ENCODE measurements at regions not wholly inside any gene's neighbourhood (a gene's known extent, or its start where the extent isn't known, plus 50 kb on each side); places are given as distances from the start of the nearest gene placed in this dataset.

DNA sequence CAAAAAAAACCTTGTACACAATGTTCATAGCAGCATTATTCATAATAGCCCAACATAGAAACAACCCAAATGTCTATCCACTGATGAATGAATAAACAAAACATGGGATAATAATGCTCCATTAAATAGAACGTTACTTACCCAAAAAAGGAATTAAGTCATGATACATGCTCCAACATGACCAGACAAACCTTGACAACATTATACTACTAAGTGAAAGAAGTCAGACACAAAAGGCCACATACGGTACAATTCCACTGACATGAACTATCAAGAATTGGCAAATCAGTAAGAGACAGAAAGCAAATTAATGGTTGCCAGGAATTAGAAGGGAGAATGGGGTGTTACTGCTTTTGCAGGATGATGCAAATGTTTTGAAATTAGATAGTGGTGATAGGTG lies 193.8 kb upstream of the SHISA6 start:
- no peak overlapping the region for H3K4me3 ChIP-seq (ENCODE audit: low read depth, low read length)
- TF ChIP-seq, protein P1, sequence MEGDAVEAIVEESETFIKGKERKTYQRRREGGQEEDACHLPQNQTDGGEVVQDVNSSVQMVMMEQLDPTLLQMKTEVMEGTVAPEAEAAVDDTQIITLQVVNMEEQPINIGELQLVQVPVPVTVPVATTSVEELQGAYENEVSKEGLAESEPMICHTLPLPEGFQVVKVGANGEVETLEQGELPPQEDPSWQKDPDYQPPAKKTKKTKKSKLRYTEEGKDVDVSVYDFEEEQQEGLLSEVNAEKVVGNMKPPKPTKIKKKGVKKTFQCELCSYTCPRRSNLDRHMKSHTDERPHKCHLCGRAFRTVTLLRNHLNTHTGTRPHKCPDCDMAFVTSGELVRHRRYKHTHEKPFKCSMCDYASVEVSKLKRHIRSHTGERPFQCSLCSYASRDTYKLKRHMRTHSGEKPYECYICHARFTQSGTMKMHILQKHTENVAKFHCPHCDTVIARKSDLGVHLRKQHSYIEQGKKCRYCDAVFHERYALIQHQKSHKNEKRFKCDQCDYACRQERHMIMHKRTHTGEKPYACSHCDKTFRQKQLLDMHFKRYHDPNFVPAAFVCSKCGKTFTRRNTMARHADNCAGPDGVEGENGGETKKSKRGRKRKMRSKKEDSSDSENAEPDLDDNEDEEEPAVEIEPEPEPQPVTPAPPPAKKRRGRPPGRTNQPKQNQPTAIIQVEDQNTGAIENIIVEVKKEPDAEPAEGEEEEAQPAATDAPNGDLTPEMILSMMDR (IDR thresholded peaks at IDR 0.05; ENCODE audit: low read depth, low read length), result no peak

- no peak overlapping the region for H3K4me3 ChIP-seq (ENCODE audit: low read depth, low read length)
- TF ChIP-seq, protein P1 (IDR thresholded peaks at IDR 0.05; ENCODE audit: low read depth, low read length), result no peak
Observed at GRCh38 chr17:11039342-11039741, 201.5 kb upstream of the PIRT start.

DNA sequence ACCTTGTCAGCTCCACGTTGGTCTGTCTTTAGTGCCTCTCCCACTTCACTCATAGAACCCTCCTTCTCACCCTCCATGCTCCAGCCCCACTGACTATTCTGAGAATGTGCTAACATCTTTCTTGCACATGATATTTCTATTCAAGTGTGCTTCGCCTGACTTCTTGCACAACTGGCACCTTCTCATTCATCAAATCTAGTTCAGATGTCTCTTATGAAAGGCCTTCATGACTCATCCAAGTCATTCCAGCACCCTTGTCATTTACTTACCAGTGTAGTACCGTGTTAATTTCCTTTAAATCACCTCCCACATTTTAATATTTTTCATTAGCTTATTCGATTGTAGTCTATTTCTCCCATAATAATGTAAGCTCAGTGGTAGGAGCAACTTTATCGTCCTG lies 197.8 kb upstream of the PIRT start:
- H3K4me3 ChIP-seq (ENCODE audit: low read depth, low read length), result no peak overlapping the region
- TF ChIP-seq, protein P1 (IDR thresholded peaks at IDR 0.05; ENCODE audit: low read depth, low read length), result no peak

DNA sequence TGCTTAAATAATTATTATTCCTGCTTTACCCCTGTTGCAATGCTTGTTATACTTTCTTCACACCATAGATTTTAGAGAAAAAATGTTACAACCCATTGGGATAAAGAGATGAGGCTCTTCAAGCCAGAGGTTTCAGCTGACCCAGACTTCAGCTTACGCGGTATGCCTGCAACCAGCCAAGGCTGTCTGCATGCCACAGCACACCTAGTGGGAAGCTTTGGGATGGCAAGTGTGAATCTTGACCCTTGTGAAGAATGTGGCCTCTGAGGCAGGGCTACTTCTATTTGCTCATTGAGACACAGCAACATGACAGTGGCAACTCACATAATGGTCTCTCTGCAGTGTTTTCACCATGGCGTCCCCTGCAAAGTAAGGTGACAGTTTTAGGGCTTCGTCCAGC lies 193.9 kb upstream of the PIRT start:
- H3K4me3 ChIP-seq (ENCODE audit: low read depth, low read length), result no peak overlapping the region
- TF ChIP-seq, protein P1 (IDR thresholded peaks at IDR 0.05; ENCODE audit: low read depth, low read length), result no peak

GRCh38 chr17:11029791-11030190 lies 191.9 kb upstream of the PIRT start:
- TF ChIP-seq, protein P1 (IDR thresholded peaks at IDR 0.05; ENCODE audit: low read depth, low read length), result no peak

DNA sequence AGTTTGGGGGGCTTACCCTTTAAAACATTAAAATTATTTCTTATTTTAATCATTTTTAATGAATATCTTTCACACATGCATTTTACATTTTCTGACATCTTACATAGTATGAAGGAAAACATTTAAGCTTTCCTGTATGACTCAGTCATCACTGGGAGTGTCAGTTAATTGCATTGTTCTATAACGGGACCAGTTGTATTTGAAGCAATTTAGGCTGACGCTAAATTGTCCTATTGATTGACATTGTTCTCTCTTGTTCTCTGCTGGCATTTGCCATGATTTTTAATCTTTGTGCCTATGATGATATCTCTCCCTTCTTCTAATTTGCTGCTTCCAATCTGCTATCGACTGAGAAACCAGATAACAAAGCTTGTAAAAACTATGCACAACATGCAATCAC lies 190.5 kb upstream of the PIRT start:
- TF ChIP-seq, protein P1 (IDR thresholded peaks at IDR 0.05; ENCODE audit: low read depth, low read length), result no peak
- H3K4me3 ChIP-seq (ENCODE audit: low read depth, low read length), result no peak overlapping the region

More at GRCh38 chr17:11029791-11030190, 191.9 kb upstream of the PIRT start:
- no peak overlapping the region for H3K4me3 ChIP-seq (ENCODE audit: low read depth, low read length)

DNA sequence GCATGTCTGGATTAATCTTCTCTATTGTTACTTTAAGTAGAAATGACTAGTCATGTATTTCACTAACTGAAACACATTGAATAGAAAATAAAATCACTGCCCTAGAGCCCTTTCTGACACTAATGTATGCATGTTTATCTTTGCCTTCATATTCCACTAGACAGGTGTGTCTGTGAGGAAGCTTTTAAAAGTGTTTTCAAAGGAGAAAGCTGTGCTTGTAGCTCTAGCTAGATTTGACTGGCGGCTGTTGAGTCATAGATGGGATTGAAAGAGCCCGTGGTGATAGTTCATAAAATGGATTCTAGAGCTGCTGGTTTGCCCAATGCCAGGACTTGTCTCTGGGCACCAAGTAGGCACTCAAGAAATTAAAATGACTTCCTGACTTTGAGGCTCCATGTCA lies 189.0 kb upstream of the PIRT start:
- TF ChIP-seq, protein P1 (IDR thresholded peaks at IDR 0.05; ENCODE audit: low read depth, low read length), result no peak
- H3K4me3 ChIP-seq (ENCODE audit: low read depth, low read length), result no peak overlapping the region
